NT2/D1 (cell line): ENCODE measurements at regions not wholly inside any gene's neighbourhood (a gene's known extent, or its start where the extent isn't known, plus 50 kb on each side); places are given as distances from the start of the nearest gene placed in this dataset.

Source experiments
- DNase-seq: peaks from one replicate; pipeline ENCODE4 v3.0.0-alpha.2; 2011; ENCODE audit warnings: low read depth, low spot score
- H3K27me3 ChIP-seq: 2 replicates; pipeline ENCODE4 v1.6.0; 2011; ENCODE audit warnings: mild to moderate bottlenecking; ENCODE audit not compliant: insufficient read length, insufficient read depth
- H3K36me3 ChIP-seq: 2 replicates; pipeline ENCODE4 v1.6.1; 2011; ENCODE audit warnings: mild to moderate bottlenecking, low read length, mixed read lengths; ENCODE audit not compliant: insufficient read depth, insufficient read length
- H3K4me1 ChIP-seq: 2 replicates; pipeline ENCODE4 v1.5.1; 2011; ENCODE audit not compliant: insufficient read depth, insufficient read length
- H3K4me3 ChIP-seq: 2 replicates; pipeline ENCODE4 v1.5.1; 2011; ENCODE audit warnings: low read depth; ENCODE audit not compliant: insufficient read length
- H3K9ac ChIP-seq: 2 replicates; pipeline ENCODE4 v1.6.0; 2011; ENCODE audit warnings: low read depth; ENCODE audit not compliant: insufficient read length
- H3K9me3 ChIP-seq: 2 replicates; pipeline ENCODE4 v1.5.1; 2011; ENCODE audit warnings: mild to moderate bottlenecking, low read length; ENCODE audit not compliant: insufficient read depth
- SUZ12 ChIP-seq: IDR thresholded peaks from 2 replicates; pipeline ENCODE4 v1.6.1; 2011; ENCODE audit not compliant: insufficient read length, insufficient read depth; ENCODE audit errors: extremely low read depth
- YY1 ChIP-seq: IDR thresholded peaks from 2 replicates; pipeline ENCODE4 v1.6.1; 2011; ENCODE audit not compliant: insufficient read length, insufficient read depth
- ZNF274 ChIP-seq: IDR thresholded peaks from 2 replicates; pipeline ENCODE4 v1.6.1; 2011; ENCODE audit warnings: mild to moderate bottlenecking, low read depth, low read length

DNA sequence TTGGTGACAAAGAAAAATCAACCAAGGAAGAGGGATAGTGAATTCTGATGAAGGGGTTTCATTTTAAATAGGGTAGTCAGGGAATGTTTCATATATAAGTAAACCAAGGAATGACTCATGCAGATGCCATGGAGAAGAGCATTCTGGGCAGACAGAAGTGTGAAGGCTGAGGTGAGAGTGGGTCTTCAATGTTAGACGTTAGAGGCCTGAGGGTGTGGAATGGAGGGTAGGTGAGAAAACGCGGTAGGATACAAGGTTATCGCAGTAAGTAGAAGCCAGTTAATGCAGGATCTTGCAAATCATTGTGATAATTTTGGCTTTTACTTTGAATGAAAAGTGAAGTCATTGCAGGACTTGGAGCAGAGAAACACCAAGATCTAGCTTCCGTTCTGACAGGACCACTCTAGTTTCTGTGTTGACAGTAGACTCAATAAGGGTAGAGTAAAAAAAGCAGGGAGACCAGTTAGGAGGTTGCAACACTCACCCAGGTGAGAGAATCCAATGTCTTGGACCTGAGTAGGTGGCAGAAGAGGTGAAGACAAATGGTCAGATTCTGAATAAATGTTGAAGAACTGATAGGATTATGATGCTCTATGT is 225.2 kb upstream of the TMTC4 start:
- no peak for DNase-seq
- Histone ChIP-seq H3K9me3 (no peaks in the 10 kb centered on the region), H3K4me3 (no peak overlapping the region), H3K27me3 (no peaks in the 10 kb centered on the region), H3K36me3 (no peaks in the 10 kb centered on the region), H3K4me1 (no peaks in the 10 kb centered on the region), H3K9ac (no peak overlapping the region)
- TF ChIP-seq SUZ12, result no peak
- TF ChIP-seq YY1, result no peak
- no peak for TF ChIP-seq ZNF274

DNA sequence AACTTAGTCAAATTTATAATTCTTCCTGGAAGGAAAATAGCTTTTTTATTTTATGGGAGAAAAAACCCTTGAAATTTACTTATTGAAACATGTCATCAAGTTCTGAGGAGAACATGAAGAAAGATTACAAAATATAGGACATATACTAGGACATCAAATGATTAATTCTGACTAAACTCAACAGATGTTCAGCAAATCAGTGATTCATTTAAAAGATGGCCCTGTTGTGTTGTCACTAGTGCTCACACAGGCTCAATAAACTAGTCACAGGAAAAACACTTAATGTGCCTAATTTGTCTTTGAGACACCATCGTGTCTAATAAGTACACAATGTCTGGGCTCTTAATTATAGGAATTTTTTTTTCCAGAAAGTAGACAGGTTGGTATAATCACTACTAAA is 223.8 kb upstream of the TMTC4 start:
- TF ChIP-seq ZNF274 (no peak), YY1 (no peak), SUZ12 (no peak)
- Histone ChIP-seq H3K36me3 (no peaks in the 10 kb centered on the region), H3K4me1 (no peaks in the 10 kb centered on the region), H3K9me3 (no peaks in the 10 kb centered on the region), H3K27me3 (no peaks in the 10 kb centered on the region), H3K4me3 (no peak overlapping the region), H3K9ac (no peak overlapping the region)
- no peak for DNase-seq

GRCh38 chr13:100895651-100896050 is 221.1 kb upstream of the TMTC4 start:
- Histone ChIP-seq H3K36me3 (no peaks in the 10 kb centered on the region), H3K4me3 (no peak overlapping the region), H3K9ac (no peak overlapping the region), H3K9me3 (no peaks in the 10 kb centered on the region), H3K27me3 (no peaks in the 10 kb centered on the region), H3K4me1 (no peaks in the 10 kb centered on the region)
- TF ChIP-seq YY1 (no peak), SUZ12 (no peak), ZNF274 (no peak)
- DNase-seq, result no peak

GRCh38 chr13:100892981-100893380 is 218.4 kb upstream of the TMTC4 start:
- no peaks in the 10 kb centered on the region; the same call in 1 of the 2 replicates for H3K9me3 ChIP-seq
- H3K27me3 ChIP-seq, result no peaks in the 10 kb centered on the region
- H3K4me3 ChIP-seq, result no peak overlapping the region
- no peaks in the 10 kb centered on the region for H3K4me1 ChIP-seq
- no peaks in the 10 kb centered on the region for H3K36me3 ChIP-seq
- DNase-seq, result no peak
- TF ChIP-seq YY1, result no peak
- no peak overlapping the region for H3K9ac ChIP-seq

GRCh38 chr13:100890645-100891044 is 216.1 kb upstream of the TMTC4 start:
- no peaks in the 10 kb centered on the region for H3K4me1 ChIP-seq
- H3K9me3 ChIP-seq, result no peaks in the 10 kb centered on the region; the same call in 1 of the 2 replicates
- no peak for DNase-seq
- H3K4me3 ChIP-seq, result no peak overlapping the region
- H3K27me3 ChIP-seq, result no peaks in the 10 kb centered on the region
- H3K9ac ChIP-seq, result no peak overlapping the region
- no peak for TF ChIP-seq ZNF274
- no peak for TF ChIP-seq YY1
- no peak for TF ChIP-seq SUZ12
- no peaks in the 10 kb centered on the region for H3K36me3 ChIP-seq

DNA sequence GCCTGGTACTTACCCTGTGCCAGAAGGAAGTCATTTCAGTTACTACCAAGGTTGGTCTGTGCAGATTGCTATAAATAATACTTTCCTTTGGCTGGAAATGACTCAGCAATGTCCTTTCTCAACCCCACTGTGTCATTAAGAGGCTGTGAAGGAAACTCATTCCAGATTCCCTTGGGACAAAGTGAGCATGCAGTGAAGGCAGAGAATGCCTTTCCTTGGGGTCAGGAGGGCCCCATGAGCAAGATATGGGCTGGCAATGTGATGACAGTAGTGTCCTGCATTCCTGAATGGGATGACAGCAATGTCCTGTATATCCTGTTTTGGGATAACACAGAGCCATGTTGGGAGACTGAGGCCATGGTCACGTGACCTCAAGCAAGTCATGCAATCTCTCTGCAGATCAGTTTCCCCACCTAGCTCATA is 213.1 kb upstream of the TMTC4 start:
- no peaks in the 10 kb centered on the region for H3K4me1 ChIP-seq
- H3K9me3 ChIP-seq, result no peaks in the 10 kb centered on the region; the same call in 1 of the 2 replicates
- no peak overlapping the region for H3K4me3 ChIP-seq
- H3K27me3 ChIP-seq, result no peaks in the 10 kb centered on the region
- no peaks in the 10 kb centered on the region for H3K36me3 ChIP-seq
- no peak overlapping the region for H3K9ac ChIP-seq
- TF ChIP-seq YY1 (no peak), ZNF274 (no peak), SUZ12 (no peak)
- no peak for DNase-seq

DNA sequence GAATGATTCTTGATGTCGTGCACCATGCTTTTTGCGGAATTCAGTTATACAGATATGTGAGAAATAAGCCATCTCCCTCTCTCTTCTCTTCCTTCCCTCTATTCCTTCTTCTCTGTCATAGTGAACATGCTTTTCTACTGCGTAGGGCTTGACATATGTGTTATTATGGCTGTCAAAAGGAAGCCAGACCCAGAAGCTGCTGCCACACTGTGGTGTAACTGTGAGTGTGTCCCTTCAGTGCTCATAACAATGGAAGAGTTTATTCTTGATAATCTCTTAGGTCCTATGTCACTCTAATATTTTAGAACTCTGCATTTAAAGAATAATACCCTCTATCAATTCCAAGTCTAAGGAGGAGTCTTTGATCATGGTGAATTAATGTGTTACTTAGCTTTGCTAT is 208.9 kb upstream of the TMTC4 start:
- DNase-seq, result no peak

More for the DNA sequence above, 208.9 kb upstream of the TMTC4 start:
- Histone ChIP-seq H3K9ac (no peak overlapping the region), H3K27me3 (no peaks in the 10 kb centered on the region), H3K4me1 (no peaks in the 10 kb centered on the region), H3K9me3 (no peaks in the 10 kb centered on the region; the same call in 1 of the 2 replicates), H3K4me3 (no peak overlapping the region), H3K36me3 (no peaks in the 10 kb centered on the region)
- no peak for TF ChIP-seq SUZ12
- TF ChIP-seq ZNF274, result no peak
- no peak for TF ChIP-seq YY1
